ENCODE measurements at regions not wholly inside any gene's neighbourhood (a gene's known extent, or its start where the extent isn't known, plus 50 kb on each side); places are given as distances from the start of the nearest gene placed in this dataset.

DNA sequence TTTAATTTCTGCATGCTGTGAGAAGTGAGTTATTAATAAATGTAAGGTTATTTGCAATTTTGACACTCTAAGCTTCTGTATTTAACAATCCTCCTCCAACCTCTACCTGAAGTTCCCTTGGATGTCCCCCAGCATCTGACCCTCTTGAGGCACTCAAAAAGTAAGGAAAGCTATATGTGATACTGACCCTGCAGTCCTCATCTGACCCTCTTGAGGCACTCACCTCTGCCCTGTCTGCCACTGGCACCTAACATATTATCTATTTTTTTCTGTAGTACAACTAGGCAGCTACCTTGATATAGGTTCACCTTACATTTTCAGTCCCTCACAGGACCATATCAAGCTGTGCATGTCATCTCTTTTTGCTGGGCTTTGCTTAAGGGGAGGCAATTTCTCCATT, 583.4 kb upstream of the PKDCC start:
- TF ChIP-seq RXRA (IDR thresholded peaks at IDR 0.05) = no peak
- no peak for TF ChIP-seq NR2F2 (IDR thresholded peaks at IDR 0.05)
- TF ChIP-seq FOXA2 (IDR thresholded peaks at IDR 0.05) = no peak
- TF ChIP-seq, protein P1, sequence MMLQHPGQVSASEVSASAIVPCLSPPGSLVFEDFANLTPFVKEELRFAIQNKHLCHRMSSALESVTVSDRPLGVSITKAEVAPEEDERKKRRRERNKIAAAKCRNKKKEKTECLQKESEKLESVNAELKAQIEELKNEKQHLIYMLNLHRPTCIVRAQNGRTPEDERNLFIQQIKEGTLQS (IDR thresholded peaks at IDR 0.05) = no peak
- TF ChIP-seq, protein P2, sequence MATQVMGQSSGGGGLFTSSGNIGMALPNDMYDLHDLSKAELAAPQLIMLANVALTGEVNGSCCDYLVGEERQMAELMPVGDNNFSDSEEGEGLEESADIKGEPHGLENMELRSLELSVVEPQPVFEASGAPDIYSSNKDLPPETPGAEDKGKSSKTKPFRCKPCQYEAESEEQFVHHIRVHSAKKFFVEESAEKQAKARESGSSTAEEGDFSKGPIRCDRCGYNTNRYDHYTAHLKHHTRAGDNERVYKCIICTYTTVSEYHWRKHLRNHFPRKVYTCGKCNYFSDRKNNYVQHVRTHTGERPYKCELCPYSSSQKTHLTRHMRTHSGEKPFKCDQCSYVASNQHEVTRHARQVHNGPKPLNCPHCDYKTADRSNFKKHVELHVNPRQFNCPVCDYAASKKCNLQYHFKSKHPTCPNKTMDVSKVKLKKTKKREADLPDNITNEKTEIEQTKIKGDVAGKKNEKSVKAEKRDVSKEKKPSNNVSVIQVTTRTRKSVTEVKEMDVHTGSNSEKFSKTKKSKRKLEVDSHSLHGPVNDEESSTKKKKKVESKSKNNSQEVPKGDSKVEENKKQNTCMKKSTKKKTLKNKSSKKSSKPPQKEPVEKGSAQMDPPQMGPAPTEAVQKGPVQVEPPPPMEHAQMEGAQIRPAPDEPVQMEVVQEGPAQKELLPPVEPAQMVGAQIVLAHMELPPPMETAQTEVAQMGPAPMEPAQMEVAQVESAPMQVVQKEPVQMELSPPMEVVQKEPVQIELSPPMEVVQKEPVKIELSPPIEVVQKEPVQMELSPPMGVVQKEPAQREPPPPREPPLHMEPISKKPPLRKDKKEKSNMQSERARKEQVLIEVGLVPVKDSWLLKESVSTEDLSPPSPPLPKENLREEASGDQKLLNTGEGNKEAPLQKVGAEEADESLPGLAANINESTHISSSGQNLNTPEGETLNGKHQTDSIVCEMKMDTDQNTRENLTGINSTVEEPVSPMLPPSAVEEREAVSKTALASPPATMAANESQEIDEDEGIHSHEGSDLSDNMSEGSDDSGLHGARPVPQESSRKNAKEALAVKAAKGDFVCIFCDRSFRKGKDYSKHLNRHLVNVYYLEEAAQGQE (IDR thresholded peaks at IDR 0.05) = no peak
- no peak for TF ChIP-seq YY1 (IDR thresholded peaks at IDR 0.05)
- TF ChIP-seq EGR1 (IDR thresholded peaks at IDR 0.05; ENCODE audit: low read depth in 2 of 2) = no peak
- TF ChIP-seq, protein P3, sequence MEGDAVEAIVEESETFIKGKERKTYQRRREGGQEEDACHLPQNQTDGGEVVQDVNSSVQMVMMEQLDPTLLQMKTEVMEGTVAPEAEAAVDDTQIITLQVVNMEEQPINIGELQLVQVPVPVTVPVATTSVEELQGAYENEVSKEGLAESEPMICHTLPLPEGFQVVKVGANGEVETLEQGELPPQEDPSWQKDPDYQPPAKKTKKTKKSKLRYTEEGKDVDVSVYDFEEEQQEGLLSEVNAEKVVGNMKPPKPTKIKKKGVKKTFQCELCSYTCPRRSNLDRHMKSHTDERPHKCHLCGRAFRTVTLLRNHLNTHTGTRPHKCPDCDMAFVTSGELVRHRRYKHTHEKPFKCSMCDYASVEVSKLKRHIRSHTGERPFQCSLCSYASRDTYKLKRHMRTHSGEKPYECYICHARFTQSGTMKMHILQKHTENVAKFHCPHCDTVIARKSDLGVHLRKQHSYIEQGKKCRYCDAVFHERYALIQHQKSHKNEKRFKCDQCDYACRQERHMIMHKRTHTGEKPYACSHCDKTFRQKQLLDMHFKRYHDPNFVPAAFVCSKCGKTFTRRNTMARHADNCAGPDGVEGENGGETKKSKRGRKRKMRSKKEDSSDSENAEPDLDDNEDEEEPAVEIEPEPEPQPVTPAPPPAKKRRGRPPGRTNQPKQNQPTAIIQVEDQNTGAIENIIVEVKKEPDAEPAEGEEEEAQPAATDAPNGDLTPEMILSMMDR (IDR thresholded peaks at IDR 0.05; ENCODE audit: low read depth, low read length, missing input control) = no peak
- TF ChIP-seq HNF4G (IDR thresholded peaks at IDR 0.05) = no peak
- TF ChIP-seq, protein P4, sequence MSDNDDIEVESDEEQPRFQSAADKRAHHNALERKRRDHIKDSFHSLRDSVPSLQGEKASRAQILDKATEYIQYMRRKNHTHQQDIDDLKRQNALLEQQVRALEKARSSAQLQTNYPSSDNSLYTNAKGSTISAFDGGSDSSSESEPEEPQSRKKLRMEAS (IDR thresholded peaks at IDR 0.05) = no peak
- no peak for TF ChIP-seq RAD21 (IDR thresholded peaks at IDR 0.05)
- no peak for TF ChIP-seq GABPA (IDR thresholded peaks at IDR 0.05 in 1 of 2, conservative IDR thresholded peaks at IDR 0.05 in 1 of 2)
- H3K27ac ChIP-seq (ENCODE audit: low read depth in 1 of 2, low read length in 2 of 2) = no peak overlapping the region
- H3K36me3 ChIP-seq (ENCODE audit: control insufficient read depth in 4 of 4, insufficient read depth in 3 of 4, low read depth in 1 of 4, low read length in 3 of 4) = no peaks in the 10 kb centered on the region
- no peak overlapping the region for H3K9ac ChIP-seq (ENCODE audit: low read depth in 1 of 2, low read length in 2 of 2)
- DNase-seq (ENCODE audit: low spot score) = no peak
- no peaks in the 10 kb centered on the region for H3K4me1 ChIP-seq (ENCODE audit: control insufficient read depth in 4 of 4, insufficient read depth in 4 of 4, low read length in 3 of 4)
- no peak overlapping the region for H3K4me3 ChIP-seq (ENCODE audit: low read depth in 1 of 3, low read length in 3 of 3)
- no peaks in the 10 kb centered on the region for H3K27me3 ChIP-seq (ENCODE audit: control insufficient read depth in 4 of 4, insufficient read depth in 4 of 4, low read length in 3 of 4)
- no peaks in the 10 kb centered on the region for H3K9me3 ChIP-seq (ENCODE audit: control insufficient read depth in 4 of 4, low read length in 3 of 4)

DNA sequence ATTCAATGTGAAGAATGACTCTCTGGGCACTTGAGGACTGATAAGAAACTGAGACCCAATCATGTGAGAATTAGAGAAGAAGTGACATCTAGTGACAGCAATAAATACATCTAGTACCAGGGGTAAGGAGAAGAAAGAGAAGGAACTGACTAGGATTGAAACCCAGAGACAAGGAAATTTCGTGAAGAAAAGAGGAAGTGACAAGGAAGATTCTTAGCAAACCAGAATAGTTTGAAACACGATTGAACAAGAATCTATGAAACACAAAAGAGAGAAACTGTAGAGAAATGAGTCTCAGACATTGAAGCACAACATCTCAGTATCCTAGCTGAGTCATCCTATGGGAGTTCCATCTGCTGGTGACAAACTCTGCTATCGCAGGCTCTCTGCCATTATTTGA, 571.9 kb upstream of the PKDCC start:
- Histone ChIP-seq H3K27ac (ENCODE audit: low read depth in 1 of 2, low read length in 2 of 2) (no peak overlapping the region), H3K27me3 (ENCODE audit: control insufficient read depth in 4 of 4, insufficient read depth in 4 of 4, low read length in 3 of 4) (no peaks in the 10 kb centered on the region), H3K9ac (ENCODE audit: low read depth in 1 of 2, low read length in 2 of 2) (no peak overlapping the region), H3K36me3 (ENCODE audit: control insufficient read depth in 4 of 4, insufficient read depth in 3 of 4, low read depth in 1 of 4, low read length in 3 of 4) (no peaks in the 10 kb centered on the region), H3K4me3 (ENCODE audit: low read depth in 1 of 3, low read length in 3 of 3) (no peak overlapping the region), H3K4me1 (ENCODE audit: control insufficient read depth in 4 of 4, insufficient read depth in 4 of 4, low read length in 3 of 4) (no peaks in the 10 kb centered on the region), H3K9me3 (ENCODE audit: control insufficient read depth in 4 of 4, low read length in 3 of 4) (no peaks in the 10 kb centered on the region)
- 57% methylated on average over 3 of the region's 3 CpGs for WGBS
- TF ChIP-seq JUND (IDR thresholded peaks at IDR 0.05) = no peak
- no peak for TF ChIP-seq GABPA (IDR thresholded peaks at IDR 0.05 in 1 of 2, conservative IDR thresholded peaks at IDR 0.05 in 1 of 2)
- TF ChIP-seq RXRA (IDR thresholded peaks at IDR 0.05) = no peak
- TF ChIP-seq RAD21 (IDR thresholded peaks at IDR 0.05) = no peak
- no peak for TF ChIP-seq FOXA2 (IDR thresholded peaks at IDR 0.05)
- no peak for TF ChIP-seq TAF1 (conservative IDR thresholded peaks at IDR 0.05)
- TF ChIP-seq NR2F2 (IDR thresholded peaks at IDR 0.05) = no peak
- TF ChIP-seq, protein P1 (IDR thresholded peaks at IDR 0.05) = no peak
- TF ChIP-seq YY1 (IDR thresholded peaks at IDR 0.05) = no peak
- TF ChIP-seq, protein P5, sequence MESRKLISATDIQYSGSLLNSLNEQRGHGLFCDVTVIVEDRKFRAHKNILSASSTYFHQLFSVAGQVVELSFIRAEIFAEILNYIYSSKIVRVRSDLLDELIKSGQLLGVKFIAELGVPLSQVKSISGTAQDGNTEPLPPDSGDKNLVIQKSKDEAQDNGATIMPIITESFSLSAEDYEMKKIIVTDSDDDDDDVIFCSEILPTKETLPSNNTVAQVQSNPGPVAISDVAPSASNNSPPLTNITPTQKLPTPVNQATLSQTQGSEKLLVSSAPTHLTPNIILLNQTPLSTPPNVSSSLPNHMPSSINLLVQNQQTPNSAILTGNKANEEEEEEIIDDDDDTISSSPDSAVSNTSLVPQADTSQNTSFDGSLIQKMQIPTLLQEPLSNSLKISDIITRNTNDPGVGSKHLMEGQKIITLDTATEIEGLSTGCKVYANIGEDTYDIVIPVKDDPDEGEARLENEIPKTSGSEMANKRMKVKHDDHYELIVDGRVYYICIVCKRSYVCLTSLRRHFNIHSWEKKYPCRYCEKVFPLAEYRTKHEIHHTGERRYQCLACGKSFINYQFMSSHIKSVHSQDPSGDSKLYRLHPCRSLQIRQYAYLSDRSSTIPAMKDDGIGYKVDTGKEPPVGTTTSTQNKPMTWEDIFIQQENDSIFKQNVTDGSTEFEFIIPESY (IDR thresholded peaks at IDR 0.05) = no peak
- no peak for DNase-seq (ENCODE audit: low spot score)
